ENCODE measurements at regions not wholly inside any gene's neighbourhood (a gene's known extent, or its start where the extent isn't known, plus 50 kb on each side); places are given as distances from the start of the nearest gene placed in this dataset.

DNA sequence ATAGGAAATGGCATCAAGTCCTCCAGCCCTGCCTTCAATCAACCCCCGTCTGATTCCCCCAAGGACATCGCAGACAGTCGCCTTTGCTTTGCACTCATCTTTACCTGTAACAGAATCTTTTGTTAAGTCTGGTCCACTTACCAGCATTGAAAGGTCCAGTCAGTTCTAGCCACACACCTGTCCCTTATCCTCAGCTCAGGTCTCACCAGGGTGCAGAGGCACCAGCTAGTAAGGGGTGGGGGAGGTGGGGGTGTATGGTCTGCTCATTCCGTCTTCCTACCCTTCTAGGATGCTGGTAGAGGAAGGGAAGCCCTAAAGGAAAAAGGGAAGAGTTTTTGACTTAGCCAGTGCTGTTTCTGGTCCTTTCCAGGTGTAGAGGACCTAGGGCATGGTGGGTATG lies 427.7 kb downstream of the MATN1 start:
- DNase-seq (ENCODE audit: low read depth in 1 of 2, low spot score in 1 of 2) (no peak), FAIRE-seq (no peak), ATAC-seq (no peak)
- CTCF ChIA-PET, result no interaction called here
- H3K4me3 ChIP-seq, result no peak overlapping the region
- POLR2A ChIA-PET, result no interaction called here
- WGBS (ENCODE audit: missing lambda C conversion rate), result 39% methylated on average over 4 of the region's 4 CpGs
- no peak overlapping the region for H3K27ac ChIP-seq
- no peak overlapping the region for H3K4me2 ChIP-seq
- no peaks in the 10 kb centered on the region for H3K9me3 ChIP-seq
- no peaks in the 10 kb centered on the region for H3K4me1 ChIP-seq
- TF ChIP-seq FOXS1 (CRISPR knock-in tag; IDR thresholded peaks at IDR 0.05), result no peak
- TF ChIP-seq, protein P1, sequence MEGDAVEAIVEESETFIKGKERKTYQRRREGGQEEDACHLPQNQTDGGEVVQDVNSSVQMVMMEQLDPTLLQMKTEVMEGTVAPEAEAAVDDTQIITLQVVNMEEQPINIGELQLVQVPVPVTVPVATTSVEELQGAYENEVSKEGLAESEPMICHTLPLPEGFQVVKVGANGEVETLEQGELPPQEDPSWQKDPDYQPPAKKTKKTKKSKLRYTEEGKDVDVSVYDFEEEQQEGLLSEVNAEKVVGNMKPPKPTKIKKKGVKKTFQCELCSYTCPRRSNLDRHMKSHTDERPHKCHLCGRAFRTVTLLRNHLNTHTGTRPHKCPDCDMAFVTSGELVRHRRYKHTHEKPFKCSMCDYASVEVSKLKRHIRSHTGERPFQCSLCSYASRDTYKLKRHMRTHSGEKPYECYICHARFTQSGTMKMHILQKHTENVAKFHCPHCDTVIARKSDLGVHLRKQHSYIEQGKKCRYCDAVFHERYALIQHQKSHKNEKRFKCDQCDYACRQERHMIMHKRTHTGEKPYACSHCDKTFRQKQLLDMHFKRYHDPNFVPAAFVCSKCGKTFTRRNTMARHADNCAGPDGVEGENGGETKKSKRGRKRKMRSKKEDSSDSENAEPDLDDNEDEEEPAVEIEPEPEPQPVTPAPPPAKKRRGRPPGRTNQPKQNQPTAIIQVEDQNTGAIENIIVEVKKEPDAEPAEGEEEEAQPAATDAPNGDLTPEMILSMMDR (IDR thresholded peaks at IDR 0.05), result no peak
- TF ChIP-seq, protein P2, sequence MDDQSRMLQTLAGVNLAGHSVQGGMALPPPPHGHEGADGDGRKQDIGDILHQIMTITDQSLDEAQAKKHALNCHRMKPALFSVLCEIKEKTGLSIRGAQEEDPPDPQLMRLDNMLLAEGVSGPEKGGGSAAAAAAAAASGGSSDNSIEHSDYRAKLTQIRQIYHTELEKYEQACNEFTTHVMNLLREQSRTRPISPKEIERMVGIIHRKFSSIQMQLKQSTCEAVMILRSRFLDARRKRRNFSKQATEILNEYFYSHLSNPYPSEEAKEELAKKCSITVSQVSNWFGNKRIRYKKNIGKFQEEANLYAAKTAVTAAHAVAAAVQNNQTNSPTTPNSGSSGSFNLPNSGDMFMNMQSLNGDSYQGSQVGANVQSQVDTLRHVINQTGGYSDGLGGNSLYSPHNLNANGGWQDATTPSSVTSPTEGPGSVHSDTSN (IDR thresholded peaks at IDR 0.05), result no peak
- no peak for TF ChIP-seq CEBPB (IDR thresholded peaks at IDR 0.05)
- TF ChIP-seq HEYL (CRISPR knock-in tag; IDR thresholded peaks at IDR 0.05), result no peak
- TF ChIP-seq HMGXB4 (CRISPR knock-in tag; IDR thresholded peaks at IDR 0.05; ENCODE audit: borderline replicate concordance), result no peak
- TF ChIP-seq EP300 (IDR thresholded peaks at IDR 0.05), result no peak
- TF ChIP-seq SREBF2 (IDR thresholded peaks at IDR 0.05), result no peak
- TF ChIP-seq RCOR1 (IDR thresholded peaks at IDR 0.05; ENCODE audit: low read depth, low read length), result no peak
- TF ChIP-seq GATA3 (IDR thresholded peaks at IDR 0.05; ENCODE audit: borderline replicate concordance), result no peak
- TF ChIP-seq PHF8 (IDR thresholded peaks at IDR 0.05; ENCODE audit: borderline replicate concordance, low read depth), result no peak
- TF ChIP-seq CBX8 (IDR thresholded peaks at IDR 0.05), result no peak
- no peak for TF ChIP-seq KDM1A (IDR thresholded peaks at IDR 0.05; ENCODE audit: low read depth)
- no peak for TF ChIP-seq EHF (CRISPR knock-in tag; IDR thresholded peaks at IDR 0.05)
- TF ChIP-seq EHMT2 (IDR thresholded peaks at IDR 0.05; ENCODE audit: low read depth), result no peak
- no peak for TF ChIP-seq FOSL2 (IDR thresholded peaks at IDR 0.05)
- TF ChIP-seq FOSL2 (CRISPR knock-in tag; IDR thresholded peaks at IDR 0.05), result no peak
- TF ChIP-seq, protein P3, sequence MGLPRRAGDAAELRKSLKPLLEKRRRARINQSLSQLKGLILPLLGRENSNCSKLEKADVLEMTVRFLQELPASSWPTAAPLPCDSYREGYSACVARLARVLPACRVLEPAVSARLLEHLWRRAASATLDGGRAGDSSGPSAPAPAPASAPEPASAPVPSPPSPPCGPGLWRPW (IDR thresholded peaks at IDR 0.05), result no peak

GRCh38 chr1:30295266-30295665 lies 428.1 kb downstream of the MATN1 start:
- ATAC-seq (no peak), FAIRE-seq (no peak), DNase-seq (ENCODE audit: low read depth in 1 of 2, low spot score in 1 of 2) (no peak)
- ChIA-PET CTCF (no interaction called here), POLR2A (no interaction called here)
- no peak overlapping the region for H3K27ac ChIP-seq
- no peaks in the 10 kb centered on the region for H3K9me3 ChIP-seq
- H3K4me3 ChIP-seq, result no peak overlapping the region
- 0% methylated on average over 2 of the region's 2 CpGs for WGBS (ENCODE audit: missing lambda C conversion rate)
- H3K4me1 ChIP-seq, result no peaks in the 10 kb centered on the region
- TF ChIP-seq, protein P4, sequence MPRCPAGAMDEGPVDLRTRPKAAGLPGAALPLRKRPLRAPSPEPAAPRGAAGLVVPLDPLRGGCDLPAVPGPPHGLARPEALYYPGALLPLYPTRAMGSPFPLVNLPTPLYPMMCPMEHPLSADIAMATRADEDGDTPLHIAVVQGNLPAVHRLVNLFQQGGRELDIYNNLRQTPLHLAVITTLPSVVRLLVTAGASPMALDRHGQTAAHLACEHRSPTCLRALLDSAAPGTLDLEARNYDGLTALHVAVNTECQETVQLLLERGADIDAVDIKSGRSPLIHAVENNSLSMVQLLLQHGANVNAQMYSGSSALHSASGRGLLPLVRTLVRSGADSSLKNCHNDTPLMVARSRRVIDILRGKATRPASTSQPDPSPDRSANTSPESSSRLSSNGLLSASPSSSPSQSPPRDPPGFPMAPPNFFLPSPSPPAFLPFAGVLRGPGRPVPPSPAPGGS (IDR thresholded peaks at IDR 0.05), result no peak
- TF ChIP-seq REST (IDR thresholded peaks at IDR 0.05) (no peak), SMC3 (IDR thresholded peaks at IDR 0.05) (no peak), TP53 (CRISPR knock-in tag; IDR thresholded peaks at IDR 0.05) (no peak), NPAS2 (CRISPR knock-in tag; IDR thresholded peaks at IDR 0.05; ENCODE audit: borderline replicate concordance) (no peak), KDM5A (IDR thresholded peaks at IDR 0.05) (no peak), FOSB (CRISPR knock-in tag; IDR thresholded peaks at IDR 0.05) (no peak), ZSCAN20 (CRISPR knock-in tag; IDR thresholded peaks at IDR 0.05) (no peak), RNF2 (IDR thresholded peaks at IDR 0.05; ENCODE audit: borderline replicate concordance, low read depth) (no peak), GATA3 (IDR thresholded peaks at IDR 0.05; ENCODE audit: borderline replicate concordance) (no peak)
- TF ChIP-seq, protein P1 (IDR thresholded peaks at IDR 0.05), result no peak
- no peak overlapping the region for H3K4me2 ChIP-seq
